H9 (cell line): ENCODE measurements at regions not wholly inside any gene's neighbourhood (a gene's known extent, or its start where the extent isn't known, plus 50 kb on each side); places are given as distances from the start of the nearest gene placed in this dataset.
A peak's percentile ranks its signal among the peaks of the same experiment; 100 is the strongest.
"Not testable (repeated sequence)": the region's sequence is repeated elsewhere in the genome, so short reads cannot be mapped to it uniquely, and the experiment has no call there.

ENCODE experiments used
- DNase-seq: peaks from one replicate; pipeline ENCODE4 v3.0.0-alpha.2; 2017
- H2AFZ ChIP-seq: one replicate; pipeline ENCODE4 v1.6.1; 2013; ENCODE audit warnings: mild to moderate bottlenecking, low read length, control low read depth, moderate library complexity
- H2AK5ac ChIP-seq: 2 replicates; pipeline ENCODE4 v1.6.1; 2013; ENCODE audit warnings: low read length, control low read depth, mixed read lengths; ENCODE audit not compliant: insufficient read length
- H2BK120ac ChIP-seq: one replicate; pipeline ENCODE4 v1.6.1; 2013; ENCODE audit warnings: low read depth, mild to moderate bottlenecking, low read length, control low read depth, inconsistent platforms; ENCODE audit not compliant: poor library complexity, severe bottlenecking
- H2BK12ac ChIP-seq: 2 replicates; pipeline ENCODE4 v1.6.1; 2013; ENCODE audit warnings: low read length, control low read depth, mixed read lengths, low read depth; ENCODE audit not compliant: insufficient read length
- H2BK15ac ChIP-seq: 2 replicates; pipeline ENCODE4 v1.6.1; 2013; ENCODE audit warnings: low read depth, low read length, control low read depth
- H2BK20ac ChIP-seq: one replicate; pipeline ENCODE4 v1.6.1; 2013; ENCODE audit warnings: low read depth, mild to moderate bottlenecking, low read length, control low read depth, inconsistent platforms; ENCODE audit not compliant: poor library complexity, severe bottlenecking
- H2BK5ac ChIP-seq: 2 replicates; pipeline ENCODE4 v1.6.1; 2013; ENCODE audit warnings: low read length, control low read depth, mixed read lengths; ENCODE audit not compliant: insufficient read length
- H3K14ac ChIP-seq: 2 replicates; pipeline ENCODE4 v1.6.1; 2013; ENCODE audit warnings: low read length, control low read depth; ENCODE audit not compliant: insufficient read depth
- H3K18ac ChIP-seq: 2 replicates; pipeline ENCODE4 v1.6.1; 2013; ENCODE audit warnings: low read depth, mild to moderate bottlenecking, mixed read lengths, low read length, control low read depth; ENCODE audit not compliant: insufficient read length
- H3K23ac ChIP-seq: 2 replicates; pipeline ENCODE4 v1.6.1; 2013; ENCODE audit warnings: low read length, control low read depth, mixed read lengths, low read depth; ENCODE audit not compliant: insufficient read length
- H3K23me2 ChIP-seq: 2 replicates; pipeline ENCODE4 v1.6.1; 2013; ENCODE audit warnings: low read depth, mild to moderate bottlenecking, mixed read lengths, low read length, control low read depth; ENCODE audit not compliant: insufficient read length, poor library complexity, severe bottlenecking
- H3K27ac ChIP-seq: 2 replicates; pipeline ENCODE4 v1.5.1; 2013; ENCODE audit warnings: low read length, control low read depth, mixed read lengths, low read depth; ENCODE audit not compliant: insufficient read length
- H3K27me3 ChIP-seq: 2 replicates; pipeline ENCODE4 v1.6.1; 2013; ENCODE audit warnings: low read length, control low read depth, inconsistent platforms; ENCODE audit not compliant: insufficient read depth
- H3K4ac ChIP-seq: 2 replicates; pipeline ENCODE4 v1.6.1; 2013; ENCODE audit warnings: low read depth, mild to moderate bottlenecking, control low read depth, inconsistent platforms, low read length, moderate library complexity
- H3K4me1 ChIP-seq: 2 replicates; pipeline ENCODE4 v1.6.1; 2013; ENCODE audit warnings: low read length, control low read depth, inconsistent platforms; ENCODE audit not compliant: insufficient read depth
- H3K4me2 ChIP-seq: 2 replicates; pipeline ENCODE4 v1.6.1; 2013; ENCODE audit warnings: low read length, control low read depth, mixed read lengths; ENCODE audit not compliant: insufficient read length, insufficient read depth
- H3K56ac ChIP-seq: 2 replicates; pipeline ENCODE4 v1.6.1; 2013; ENCODE audit warnings: low read depth, mild to moderate bottlenecking, mixed read lengths, low read length, control low read depth; ENCODE audit not compliant: insufficient read length
- H3K79me1 ChIP-seq: 2 replicates; pipeline ENCODE4 v1.6.1; 2013; ENCODE audit warnings: low read depth, mild to moderate bottlenecking, moderate library complexity, low read length, control low read depth, inconsistent platforms; ENCODE audit not compliant: insufficient read depth, poor library complexity, severe bottlenecking
- H3K79me2 ChIP-seq: 2 replicates; pipeline ENCODE4 v1.6.1; 2013; ENCODE audit warnings: low read length, control low read depth, inconsistent platforms; ENCODE audit not compliant: insufficient read depth
- H3K9ac ChIP-seq: 2 replicates; pipeline ENCODE4 v1.6.1; 2013; ENCODE audit warnings: low read length, control low read depth, mixed read lengths; ENCODE audit not compliant: insufficient read length; ENCODE audit errors: extremely low read depth
- H3K9me3 ChIP-seq: one replicate; pipeline ENCODE4 v1.6.1; 2013; ENCODE audit warnings: low read depth, low read length, inconsistent platforms; ENCODE audit not compliant: control insufficient read depth
- H3T11ph ChIP-seq: one replicate; pipeline ENCODE4 v1.6.1; 2013; ENCODE audit warnings: mild to moderate bottlenecking, low read length, control low read depth, inconsistent platforms
- H4K20me1 ChIP-seq: one replicate; pipeline ENCODE4 v1.6.1; 2013; ENCODE audit not compliant: control insufficient read depth, insufficient read length, insufficient read depth
- H4K5ac ChIP-seq: 2 replicates; pipeline ENCODE4 v1.6.1; 2013; ENCODE audit warnings: low read depth, mild to moderate bottlenecking, mixed read lengths, low read length, control low read depth; ENCODE audit not compliant: insufficient read length
- H4K8ac ChIP-seq: replicated peaks from 2 replicates; pipeline ENCODE4 v1.6.1; 2013; ENCODE audit warnings: low read length, control low read depth, mixed read lengths, low read depth; ENCODE audit not compliant: insufficient read length
- H4K91ac ChIP-seq: 2 replicates; pipeline ENCODE4 v1.6.1; 2013; ENCODE audit warnings: low read depth, mild to moderate bottlenecking, moderate library complexity, mixed read lengths, low read length, control low read depth; ENCODE audit not compliant: insufficient read length
- H3K27ac Mint-ChIP-seq, 3 experiments: 2 replicates in 2 of 3; 3 replicates in 1 of 3; pipeline ENCODE4 v1.8.0; 2020 to 2021; ENCODE audit warnings: mixed read lengths in 3 of 3, mild to moderate bottlenecking in 1 of 3, moderate library complexity in 1 of 3
- H3K27me3 Mint-ChIP-seq: 2 replicates; pipeline ENCODE4 v1.8.0; 2021; ENCODE audit warnings: low read depth, mild to moderate bottlenecking, moderate library complexity, mixed read lengths
- H3K36me3 Mint-ChIP-seq, 3 experiments: 2 replicates in 2 of 3; 3 replicates in 1 of 3; pipeline ENCODE4 v1.8.0; 2020 to 2021; ENCODE audit warnings: low read depth in 3 of 3, mixed read lengths in 3 of 3; ENCODE audit not compliant: insufficient read depth in 1 of 3
- H3K4me1 Mint-ChIP-seq, 2 experiments: 2 replicates each; pipeline ENCODE4 v1.8.0; 2020; ENCODE audit warnings: mixed read lengths in 2 of 2
- H3K4me3 Mint-ChIP-seq, 2 experiments: 2 replicates in 1 of 2; 3 replicates in 1 of 2; pipeline ENCODE4 v1.8.0; 2020 to 2021; ENCODE audit warnings: mild to moderate bottlenecking in 2 of 2, mixed read lengths in 2 of 2, moderate library complexity in 1 of 2
- H3K9me3 Mint-ChIP-seq, 2 experiments: 2 replicates in 1 of 2; 3 replicates in 1 of 2; pipeline ENCODE4 v1.8.0; 2020; ENCODE audit warnings: mild to moderate bottlenecking in 2 of 2, mixed read lengths in 2 of 2, moderate library complexity in 1 of 2
- CTCF ChIP-seq: fragments of 200-600 bp; sonication (generic); conservative IDR thresholded peaks from 3 replicates; pipeline ENCODE4 v1.8.0; 2021; ENCODE audit warnings: antibody characterized with exemption, mild to moderate bottlenecking
- WGBS: extraction: QIAGEN DNeasy Blood & Tissue Kit; methylation state at CpG from one replicate; pipeline ENCODE4 v1.1.7; 2013; ENCODE audit warnings: missing lambda C conversion rate, low lambda C conversion rate, mixed read lengths; ENCODE audit not compliant: insufficient read length; ENCODE audit errors: extremely low coverage; 5-methylcytosine and 5-hydroxymethylcytosine counted together

GRCh38 chr16:16983582-16983981, 487.2 kb downstream of the XYLT1 start:
- TF ChIP-seq CTCF, result no peak
- Histone ChIP-seq H4K5ac (no peak overlapping the region), H3K56ac (no peak overlapping the region), H3K79me1 (no peaks in the 10 kb centered on the region), H3K14ac (no peak overlapping the region), H2BK15ac (no peak overlapping the region), H2BK120ac (no peak overlapping the region), H3K9ac (no peak overlapping the region), H4K91ac (no peak overlapping the region), H4K8ac (no peak overlapping the region), H3K4me1 (no peaks in the 10 kb centered on the region), H3K27me3 (no peaks in the 10 kb centered on the region), H4K20me1 (no peaks in the 10 kb centered on the region), H2BK5ac (no peak overlapping the region), H2AK5ac (no peak overlapping the region), H3K23me2 (no peaks in the 10 kb centered on the region), H3K27ac (no peak overlapping the region), H3K79me2 (no peaks in the 10 kb centered on the region), H3T11ph (no peak overlapping the region), H3K4me2 (no peak overlapping the region), H3K23ac (no peak overlapping the region), H2BK12ac (no peak overlapping the region), H2BK20ac (no peak overlapping the region), H2AFZ (no peak overlapping the region), H3K18ac (no peak overlapping the region), H3K9me3 (no peaks in the 10 kb centered on the region), H3K4ac (no peak overlapping the region)
- peaks cover 0 to 7% of the 10 kb centered on the region in 2 experiments; a peak in 2 of 4 replicates for H3K4me1 Mint-ChIP-seq
- H3K27me3 Mint-ChIP-seq, result no peaks in the 10 kb centered on the region; the same call in 1 of the 2 replicates
- H3K4me3 Mint-ChIP-seq, result no peak overlapping the region
- H3K9me3 Mint-ChIP-seq, result peaks cover 0 to 3% of the 10 kb centered on the region in 2 experiments; a peak in 3 of 5 replicates
- no peaks in the 10 kb centered on the region for H3K36me3 Mint-ChIP-seq
- peak overlapping the region in 1 of 3 experiments; percentile 45; a peak in 1 of 7 replicates for H3K27ac Mint-ChIP-seq
- WGBS, result no CpG with 5 or more reads among the region's 7 CpGs
- DNase-seq, result no peak

GRCh38 chr16:16984091-16984490, 486.7 kb downstream of the XYLT1 start:
- WGBS, result no CpG with 5 or more reads among the region's 21 CpGs
- H3K23me2 ChIP-seq, H3K56ac ChIP-seq, H3T11ph ChIP-seq, H2BK5ac ChIP-seq, H3K18ac ChIP-seq, H3K79me2 ChIP-seq, H3K36me3 Mint-ChIP-seq, H2AK5ac ChIP-seq, H3K9me3 ChIP-seq, H3K9ac ChIP-seq, H2BK15ac ChIP-seq, H3K27me3 ChIP-seq, H2BK120ac ChIP-seq, H3K4me1 ChIP-seq, H3K79me1 ChIP-seq, H3K4me1 Mint-ChIP-seq, H4K20me1 ChIP-seq, H3K23ac ChIP-seq, H3K4me3 Mint-ChIP-seq, DNase-seq, H4K5ac ChIP-seq, H3K4ac ChIP-seq, H3K27ac Mint-ChIP-seq, H2AFZ ChIP-seq, H3K27ac ChIP-seq, H3K9me3 Mint-ChIP-seq, H4K91ac ChIP-seq, H2BK12ac ChIP-seq, H3K14ac ChIP-seq, H3K27me3 Mint-ChIP-seq, H4K8ac ChIP-seq, H3K4me2 ChIP-seq, H2BK20ac ChIP-seq: not testable (repeated sequence)
